ENCODE measurements at regions not wholly inside any gene's neighbourhood (a gene's known extent, or its start where the extent isn't known, plus 50 kb on each side); places are given as distances from the start of the nearest gene placed in this dataset.

- Histone ChIP-seq H2AFZ (ENCODE audit: low read length) (no peak overlapping the region), H3K4me2 (ENCODE audit: low read length) (no peak overlapping the region), H4K20me1 (ENCODE audit: insufficient read depth, low read length) (no peaks in the 10 kb centered on the region), H3K27ac (ENCODE audit: low read depth, low read length, poor library complexity, severe bottlenecking) (no peak overlapping the region), H3F3A (ENCODE audit: insufficient read depth, low read length) (no peaks in the 10 kb centered on the region), H3K9me3 (ENCODE audit: low read length) (no peaks in the 10 kb centered on the region), H3K4me3 (ENCODE audit: low read depth, low read length, poor library complexity, severe bottlenecking) (no peak overlapping the region), H3K9me2 (ENCODE audit: low read depth, low read length) (no peaks in the 10 kb centered on the region), H3K9ac (ENCODE audit: low read length) (no peak overlapping the region), H3K79me2 (ENCODE audit: insufficient read depth, low read length) (no peaks in the 10 kb centered on the region), H3K36me3 (ENCODE audit: insufficient read depth, low read length) (no peaks in the 10 kb centered on the region), H3K4me1 (ENCODE audit: insufficient read depth, low read length, severe bottlenecking) (no peaks in the 10 kb centered on the region), H3K27me3 (ENCODE audit: insufficient read depth, low read length) (no peaks in the 10 kb centered on the region)
- TF ChIP-seq EZH2 (IDR thresholded peaks at IDR 0.05; ENCODE audit: borderline replicate concordance, low read length) = no peak
- no peak for TF ChIP-seq CTCF (IDR thresholded peaks at IDR 0.05; ENCODE audit: low read length)
Measured at GRCh38 chr15:69538379-69538778, 85.8 kb downstream of the RPLP1 start.

GRCh38 chr15:69539345-69539744, 86.7 kb downstream of the RPLP1 start:
- Histone ChIP-seq H3K36me3 (ENCODE audit: insufficient read depth, low read length) (no peaks in the 10 kb centered on the region), H3K27ac (ENCODE audit: low read depth, low read length, poor library complexity, severe bottlenecking) (no peak overlapping the region)

GRCh38 chr15:69540622-69541021, 88.0 kb downstream of the RPLP1 start:
- H3K27ac ChIP-seq (ENCODE audit: low read depth, low read length, poor library complexity, severe bottlenecking) = no peak overlapping the region
- H3K36me3 ChIP-seq (ENCODE audit: insufficient read depth, low read length) = no peaks in the 10 kb centered on the region
- no peak overlapping the region for H2AFZ ChIP-seq (ENCODE audit: low read length)
- H3F3A ChIP-seq (ENCODE audit: insufficient read depth, low read length) = no peaks in the 10 kb centered on the region
- H3K79me2 ChIP-seq (ENCODE audit: insufficient read depth, low read length) = no peaks in the 10 kb centered on the region
- no peak overlapping the region for H3K4me3 ChIP-seq (ENCODE audit: low read depth, low read length, poor library complexity, severe bottlenecking)
- no peak overlapping the region for H3K9ac ChIP-seq (ENCODE audit: low read length)
- no peaks in the 10 kb centered on the region for H3K4me1 ChIP-seq (ENCODE audit: insufficient read depth, low read length, severe bottlenecking)
- H3K9me2 ChIP-seq (ENCODE audit: low read depth, low read length) = no peaks in the 10 kb centered on the region
- H3K4me2 ChIP-seq (ENCODE audit: low read length) = no peak overlapping the region
- no peaks in the 10 kb centered on the region for H4K20me1 ChIP-seq (ENCODE audit: insufficient read depth, low read length)
- H3K9me3 ChIP-seq (ENCODE audit: low read length) = no peaks in the 10 kb centered on the region
- H3K27me3 ChIP-seq (ENCODE audit: insufficient read depth, low read length) = no peaks in the 10 kb centered on the region
- TF ChIP-seq EZH2 (IDR thresholded peaks at IDR 0.05; ENCODE audit: borderline replicate concordance, low read length) (no peak), CTCF (IDR thresholded peaks at IDR 0.05; ENCODE audit: low read length) (no peak)

More at GRCh38 chr15:69539345-69539744, 86.7 kb downstream of the RPLP1 start:
- no peaks in the 10 kb centered on the region for H3F3A ChIP-seq (ENCODE audit: insufficient read depth, low read length)
- H3K9ac ChIP-seq (ENCODE audit: low read length) = no peak overlapping the region
- H3K9me3 ChIP-seq (ENCODE audit: low read length) = no peaks in the 10 kb centered on the region
- H3K4me3 ChIP-seq (ENCODE audit: low read depth, low read length, poor library complexity, severe bottlenecking) = no peak overlapping the region
- no peaks in the 10 kb centered on the region for H4K20me1 ChIP-seq (ENCODE audit: insufficient read depth, low read length)
- no peaks in the 10 kb centered on the region for H3K4me1 ChIP-seq (ENCODE audit: insufficient read depth, low read length, severe bottlenecking)
- no peaks in the 10 kb centered on the region for H3K9me2 ChIP-seq (ENCODE audit: low read depth, low read length)
- no peak overlapping the region for H2AFZ ChIP-seq (ENCODE audit: low read length)
- TF ChIP-seq EZH2 (IDR thresholded peaks at IDR 0.05; ENCODE audit: borderline replicate concordance, low read length) (no peak), CTCF (IDR thresholded peaks at IDR 0.05; ENCODE audit: low read length) (no peak)
- no peaks in the 10 kb centered on the region for H3K79me2 ChIP-seq (ENCODE audit: insufficient read depth, low read length)
- H3K27me3 ChIP-seq (ENCODE audit: insufficient read depth, low read length) = no peaks in the 10 kb centered on the region
- no peak overlapping the region for H3K4me2 ChIP-seq (ENCODE audit: low read length)
